ENCODE measurements at regions not wholly inside any gene's neighbourhood (a gene's known extent, or its start where the extent isn't known, plus 50 kb on each side); places are given as distances from the start of the nearest gene placed in this dataset.

GRCh38 chr9:106339882-106340281 lies 523.1 kb upstream of the ZNF462 start:
- DNase-seq, result no peak

GRCh38 chr9:106350777-106351176 lies 512.2 kb upstream of the ZNF462 start:
- no peak for DNase-seq

- no peak for DNase-seq
Measured at GRCh38 chr9:106356924-106357323, 506.0 kb upstream of the ZNF462 start.

- no peak for DNase-seq
Measured at GRCh38 chr9:106358331-106358730, 504.6 kb upstream of the ZNF462 start.

- DNase-seq, result no peak
Measured at GRCh38 chr9:106376689-106377088, 486.3 kb upstream of the ZNF462 start.

- DNase-seq, result no peak
Measured at GRCh38 chr9:106383072-106383471, 479.9 kb upstream of the ZNF462 start.

- DNase-seq, result no peak
Measured at GRCh38 chr9:106387965-106388364, 475.0 kb upstream of the ZNF462 start.

GRCh38 chr9:106393226-106393625 lies 469.7 kb upstream of the ZNF462 start:
- DNase-seq, result no peak

- no peak for DNase-seq
Measured at GRCh38 chr9:106400170-106400569, 462.8 kb upstream of the ZNF462 start.

GRCh38 chr9:106400950-106401349 lies 462.0 kb upstream of the ZNF462 start:
- DNase-seq, result no peak

- DNase-seq, result no peak
Measured at GRCh38 chr9:106403081-106403480, 459.9 kb upstream of the ZNF462 start.

GRCh38 chr9:106404137-106404536 lies 458.8 kb upstream of the ZNF462 start:
- DNase-seq, result no peak

- DNase-seq, result no peak
Measured at GRCh38 chr9:106405871-106406435, 457.0 kb upstream of the ZNF462 start.

GRCh38 chr9:106414042-106414441 lies 448.9 kb upstream of the ZNF462 start:
- DNase-seq, result no peak

GRCh38 chr9:106417685-106418084 lies 445.3 kb upstream of the ZNF462 start:
- DNase-seq, result no peak

GRCh38 chr9:106419829-106420228 lies 443.1 kb upstream of the ZNF462 start:
- no peak for DNase-seq

- DNase-seq, result no peak
Measured at GRCh38 chr9:106420511-106420944, 442.4 kb upstream of the ZNF462 start.

GRCh38 chr9:106421772-106422171 lies 441.2 kb upstream of the ZNF462 start:
- DNase-seq, result no peak

- DNase-seq, result no peak
Measured at GRCh38 chr9:106423575-106423974, 439.4 kb upstream of the ZNF462 start.

- DNase-seq, result no peak
Measured at GRCh38 chr9:106432631-106433030, 430.3 kb upstream of the ZNF462 start.

- no peak for DNase-seq
Measured at GRCh38 chr9:106438928-106439327, 424.0 kb upstream of the ZNF462 start.

GRCh38 chr9:106441283-106441682 lies 421.7 kb upstream of the ZNF462 start:
- no peak for DNase-seq

- no peak for DNase-seq
Measured at GRCh38 chr9:106443520-106443919, 419.4 kb upstream of the ZNF462 start.

- no peak for DNase-seq
Measured at GRCh38 chr9:106445107-106445506, 417.9 kb upstream of the ZNF462 start.

- DNase-seq, result no peak
Measured at GRCh38 chr9:106449336-106449927, 413.5 kb upstream of the ZNF462 start.
